ENCODE measurements at regions not wholly inside any gene's neighbourhood (a gene's known extent, or its start where the extent isn't known, plus 50 kb on each side); places are given as distances from the start of the nearest gene placed in this dataset.

GRCh38 chr15:47624503-47624902 lies 92.8 kb upstream of the SEMA6D start:
- TF ChIP-seq CTCF (IDR thresholded peaks at IDR 0.05) (no peak), EZH2 (IDR thresholded peaks at IDR 0.05; ENCODE audit: borderline replicate concordance, insufficient read depth, low read depth, low read length, poor library complexity, severe bottlenecking) (no peak)

Data from B cell (primary cell).